H1 (cell line): ENCODE measurements at regions not wholly inside any gene's neighbourhood (a gene's known extent, or its start where the extent isn't known, plus 50 kb on each side); places are given as distances from the start of the nearest gene placed in this dataset.

Source experiments
- KDM5A ChIP-seq: fragments of 200-600 bp; IDR thresholded peaks from 2 replicates; pipeline ENCODE4 v1.7.1; 2012; ENCODE audit warnings: mild to moderate bottlenecking, low read length, inconsistent platforms, mixed read lengths
- MAFK ChIP-seq: IDR thresholded peaks from 2 replicates; pipeline ENCODE4 v1.6.1; 2012; ENCODE audit warnings: low read depth, mild to moderate bottlenecking, improper control_type of control experiment, low read length

DNA sequence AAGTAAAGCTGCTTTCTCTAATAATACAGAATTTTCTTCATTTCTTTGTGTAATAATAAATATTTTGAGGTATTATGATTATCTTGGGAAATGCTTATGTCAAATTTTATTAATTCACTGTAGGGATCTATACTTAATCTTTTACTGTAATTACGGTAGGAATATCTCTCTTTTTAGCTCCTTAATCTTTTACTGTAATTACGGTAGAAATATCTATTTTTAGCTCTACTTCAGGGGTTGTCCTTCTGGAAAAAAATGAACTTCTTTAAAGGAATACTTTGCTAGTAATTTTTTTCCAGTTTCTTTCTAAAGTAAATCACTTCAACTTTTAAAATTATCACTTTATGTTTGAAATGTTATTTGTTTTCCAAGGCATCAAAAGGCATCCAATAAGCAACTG, 2229.4 kb upstream of the AGA start (continued):
- TF ChIP-seq MAFK (peak; percentile 90), KDM5A (no peak)
- TF ChIP-seq, all 59 proteins: peak for 2
